Adrenal gland (tissue), 5 donors: ENCODE measurements at regions not wholly inside any gene's neighbourhood (a gene's known extent, or its start where the extent isn't known, plus 50 kb on each side); places are given as distances from the start of the nearest gene placed in this dataset.

Experiments
- CTCF ChIP-seq, 6 experiments: fragments of 450-650 bp in 4 of 6; fragments of 200-600 bp in 2 of 6; sonication (generic) in 1 of 6; IDR thresholded peaks; 1 replicate in 5 of 6; 2 replicates in 1 of 6; pipeline versions ENCODE4 v1.5.1 to v1.8.0; 2016 to 2021; ENCODE audit warnings: antibody characterized with exemption in 6 of 6, mild to moderate bottlenecking in 2 of 6, moderate library complexity in 1 of 6
- POLR2A ChIP-seq, 2 donors: fragments of 450-650 bp; IDR thresholded peaks; one replicate each; pipeline ENCODE4 v1.6.1; 2017; ENCODE audit warnings: antibody characterized with exemption in 2 of 2, mild to moderate bottlenecking in 2 of 2, moderate library complexity in 1 of 2
- donor health status: DM: no; HTN: no; CAD: no.

GRCh38 chrX:20641954-20642353, 375.2 kb upstream of the RPS6KA3 start:
- no peak for TF ChIP-seq CTCF (IDR thresholded peaks at IDR 0.05)
- no peak for TF ChIP-seq POLR2A (IDR thresholded peaks at IDR 0.05)
